ENCODE measurements at regions not wholly inside any gene's neighbourhood (a gene's known extent, or its start where the extent isn't known, plus 50 kb on each side); places are given as distances from the start of the nearest gene placed in this dataset.

DNA sequence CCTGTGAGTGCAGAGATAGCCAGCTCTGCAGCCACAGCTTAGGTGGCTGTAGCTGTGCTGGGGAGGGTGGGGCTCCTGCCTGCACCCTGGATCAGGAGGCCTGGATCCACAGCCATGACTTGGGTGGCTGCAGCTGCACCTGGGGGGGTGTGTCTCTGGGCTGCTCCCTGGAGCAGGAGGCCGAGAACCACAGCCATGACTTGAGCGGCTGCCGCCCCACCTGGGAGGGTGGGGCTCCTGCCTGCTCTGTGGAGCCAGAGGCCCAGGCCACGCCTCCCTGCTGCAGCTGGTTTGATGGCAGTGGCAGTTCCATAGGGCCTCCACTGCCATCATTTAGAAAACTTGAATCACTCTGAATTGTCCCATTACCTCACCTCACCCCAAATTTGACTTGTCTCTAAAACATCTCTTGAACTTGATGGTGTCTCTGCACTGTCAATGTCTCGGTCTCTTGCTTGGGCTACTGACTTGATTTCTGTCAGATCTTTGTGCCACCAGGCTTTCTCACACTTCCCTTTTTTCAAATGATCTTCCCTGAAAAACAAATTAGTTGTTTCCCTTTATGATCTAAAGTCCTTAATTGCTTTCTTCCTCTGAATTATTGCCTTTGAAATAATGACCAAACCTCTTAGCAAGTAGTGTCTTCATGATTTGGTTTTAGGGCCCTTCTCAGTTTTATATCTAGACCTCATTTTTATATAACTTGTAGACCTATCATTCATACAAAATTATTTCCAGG is 313.2 kb upstream of the MME start:
- DNase-seq (ENCODE audit: low read depth), result no peak

DNA sequence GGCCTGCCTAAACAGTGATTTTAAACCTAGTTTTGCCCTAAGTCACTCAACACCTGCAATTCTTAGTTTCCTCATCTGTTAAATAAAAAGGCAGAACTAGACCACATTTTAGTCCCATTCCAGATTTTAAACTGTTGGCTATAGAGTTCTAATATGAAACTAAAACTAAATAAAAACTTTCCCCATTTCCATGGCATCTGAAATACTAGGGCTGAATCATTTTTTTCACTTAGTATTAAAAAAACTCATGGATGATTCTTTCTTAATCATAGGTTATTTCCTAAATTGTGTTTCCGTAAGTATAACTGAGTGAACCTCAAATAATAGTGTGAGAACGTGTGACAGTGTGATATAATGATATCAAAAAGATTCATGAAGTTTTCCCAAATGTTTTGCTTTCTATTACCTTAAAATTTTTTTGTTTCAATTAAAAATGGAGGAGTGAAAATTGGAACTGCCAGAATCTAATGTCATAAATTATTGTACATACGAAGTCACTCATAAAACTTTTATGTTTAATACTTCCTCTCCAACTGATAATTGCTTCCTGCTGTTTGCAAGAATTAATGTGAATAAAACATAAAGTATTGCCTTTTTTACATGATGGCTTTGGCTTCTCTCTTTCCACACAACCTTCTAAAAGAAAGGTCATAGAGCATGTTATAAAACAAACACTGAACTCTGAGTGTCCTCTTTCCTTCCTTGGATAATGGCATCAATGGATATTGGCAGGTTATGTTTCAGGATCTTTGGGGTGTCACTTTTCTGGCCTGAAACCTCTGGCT is 315.1 kb upstream of the MME start:
- no peak for DNase-seq (ENCODE audit: low read depth)

DNA sequence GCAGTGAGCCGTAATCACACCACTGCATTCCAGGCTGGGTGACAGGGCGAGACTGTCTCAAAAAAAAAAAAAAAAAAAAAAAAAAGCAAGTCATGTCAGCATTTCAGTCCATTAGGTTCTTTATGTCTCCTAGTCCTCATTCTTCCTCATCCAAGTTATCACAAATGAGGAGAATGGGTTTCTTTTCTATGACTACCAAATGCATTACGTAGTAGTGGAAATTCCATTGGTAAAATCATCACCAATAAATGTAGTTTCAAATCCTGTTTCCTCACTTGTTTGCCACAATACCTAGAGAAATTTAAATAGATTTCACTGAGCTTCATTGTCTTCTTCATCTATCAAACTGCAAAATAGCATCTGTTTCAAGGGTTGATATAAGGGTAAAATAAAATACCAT is 317.6 kb upstream of the MME start:
- DNase-seq (ENCODE audit: low read depth), result no peak

DNA sequence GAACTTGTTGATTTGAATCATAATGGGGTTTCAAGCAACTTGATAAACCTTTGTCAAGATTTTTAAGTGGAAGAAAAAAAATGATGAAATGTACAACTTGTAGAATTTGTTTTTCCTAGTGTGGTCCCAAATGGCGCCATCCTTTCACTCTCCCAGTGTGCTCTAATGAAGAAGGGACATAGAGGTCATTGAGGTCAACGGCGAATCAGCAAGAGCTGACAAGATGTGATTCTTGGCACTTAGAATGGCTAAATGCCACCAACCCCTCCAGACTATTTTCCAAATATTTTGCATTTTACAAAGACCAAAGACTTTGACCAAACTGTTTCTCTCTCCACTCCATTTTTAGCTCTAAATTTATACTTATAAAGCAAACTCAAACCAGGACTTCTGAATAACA is 320.2 kb upstream of the MME start:
- DNase-seq (ENCODE audit: low read depth), result no peak

DNA sequence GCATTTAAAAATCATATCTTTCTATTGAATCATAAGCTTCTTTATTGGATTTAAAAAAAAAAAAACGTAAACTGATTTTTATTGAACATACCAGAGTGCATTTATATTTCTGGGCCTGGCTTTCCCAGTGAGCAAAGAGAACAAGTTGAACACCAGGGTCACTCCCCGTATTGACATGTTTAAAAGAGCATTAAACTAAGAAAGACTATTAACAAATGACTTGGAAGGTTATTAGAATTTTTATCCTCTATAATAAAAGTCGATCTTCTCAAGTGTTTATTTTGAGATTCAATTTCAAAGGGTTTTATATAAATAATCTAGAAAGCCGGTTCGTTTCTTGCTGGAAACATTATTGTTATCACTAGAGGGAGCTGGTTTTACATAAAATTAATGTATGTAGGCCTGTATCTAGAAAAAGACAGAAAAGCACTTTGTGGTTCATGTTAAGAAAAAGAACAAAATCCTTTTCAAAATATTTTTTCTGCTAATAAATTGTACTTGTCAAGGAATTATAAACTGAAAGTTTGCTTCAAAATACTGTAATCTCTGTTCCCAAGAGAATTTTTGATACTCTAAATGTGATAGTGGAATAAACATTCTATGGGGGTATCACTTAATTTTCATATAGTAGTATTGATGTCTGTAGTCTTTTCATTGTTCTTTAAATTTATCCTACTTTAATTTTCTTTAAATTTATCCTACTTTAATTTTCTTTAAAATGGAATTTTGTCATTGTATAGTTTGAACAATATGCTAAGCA is 321.8 kb upstream of the MME start:
- DNase-seq (ENCODE audit: low read depth), result peak; percentile 63

DNA sequence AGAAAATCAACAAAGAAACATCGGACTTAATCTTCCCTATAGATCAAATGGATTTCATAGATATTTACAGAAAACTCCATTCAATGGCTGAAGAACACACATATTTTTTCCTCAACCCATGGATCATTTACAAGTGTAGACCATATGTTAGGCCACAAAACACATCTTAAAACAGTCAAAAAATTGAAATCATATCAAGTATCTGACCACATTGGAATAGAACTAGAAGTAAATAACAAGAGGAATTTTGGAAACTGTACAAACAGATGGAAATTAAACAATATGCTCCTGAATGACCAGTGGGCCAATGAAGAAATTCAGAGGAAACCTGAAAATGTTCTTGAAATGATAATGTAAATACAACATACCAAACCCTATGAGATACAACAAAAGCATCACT is 323.1 kb upstream of the GPR149 start:
- DNase-seq (ENCODE audit: low read depth), result no peak

DNA sequence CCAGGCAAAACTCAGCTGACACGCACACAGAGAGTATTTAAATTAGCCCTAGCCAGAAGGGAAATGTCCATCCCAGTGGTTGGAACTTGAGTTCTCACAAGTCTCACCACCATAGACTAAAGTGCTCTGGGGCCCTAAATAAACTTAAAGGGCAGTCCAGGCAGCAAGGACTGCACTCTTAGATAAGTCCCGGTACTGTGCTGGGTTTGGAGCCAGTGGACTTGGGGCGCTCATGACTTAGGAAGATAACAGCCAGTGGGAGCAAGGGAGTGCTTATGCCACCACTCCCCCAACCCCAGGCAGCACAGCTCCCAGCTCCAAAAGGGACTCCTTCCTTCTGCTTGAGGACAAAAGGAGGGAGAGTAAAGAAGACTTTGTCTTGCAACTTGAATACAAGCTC is 319.5 kb upstream of the GPR149 start:
- no peak for DNase-seq (ENCODE audit: low read depth)

DNA sequence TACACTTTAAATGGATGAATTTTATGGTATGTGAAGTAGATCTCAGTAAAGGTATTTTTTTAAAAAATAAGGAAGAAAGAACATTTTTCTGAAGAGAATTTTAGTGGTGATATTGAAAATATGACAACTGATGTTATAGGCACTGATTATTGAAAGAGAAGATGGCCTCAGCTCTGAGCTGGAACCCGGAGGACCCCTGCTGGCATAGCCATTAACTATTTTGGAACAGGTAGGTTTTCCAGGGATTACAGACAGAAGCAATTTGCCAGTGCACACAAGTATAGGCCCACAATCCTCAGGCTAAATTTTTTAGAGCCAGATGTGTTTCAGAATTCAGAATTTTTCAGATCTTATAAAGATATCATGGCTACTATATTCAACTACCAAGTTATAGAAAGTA is 315.9 kb upstream of the GPR149 start:
- no peak for DNase-seq (ENCODE audit: low read depth)

DNA sequence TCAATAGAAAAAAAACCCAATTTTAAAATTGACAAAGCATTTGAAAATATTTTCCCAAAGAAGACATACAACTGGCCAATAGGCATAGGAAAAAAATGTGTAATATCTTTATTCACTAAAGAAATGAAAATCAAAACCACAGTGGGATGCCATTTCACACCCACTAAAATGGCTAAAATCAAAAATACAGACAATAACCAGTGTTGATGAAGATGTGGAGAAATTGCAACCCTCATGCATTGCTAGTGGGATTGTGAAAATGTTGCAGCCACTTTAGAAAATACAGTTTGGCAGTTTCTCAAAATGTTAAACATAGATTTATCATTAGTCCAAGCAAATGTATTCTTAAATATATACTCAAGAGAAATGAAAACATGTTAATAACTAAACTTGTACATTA is 315.1 kb upstream of the GPR149 start:
- DNase-seq (ENCODE audit: low read depth), result no peak

DNA sequence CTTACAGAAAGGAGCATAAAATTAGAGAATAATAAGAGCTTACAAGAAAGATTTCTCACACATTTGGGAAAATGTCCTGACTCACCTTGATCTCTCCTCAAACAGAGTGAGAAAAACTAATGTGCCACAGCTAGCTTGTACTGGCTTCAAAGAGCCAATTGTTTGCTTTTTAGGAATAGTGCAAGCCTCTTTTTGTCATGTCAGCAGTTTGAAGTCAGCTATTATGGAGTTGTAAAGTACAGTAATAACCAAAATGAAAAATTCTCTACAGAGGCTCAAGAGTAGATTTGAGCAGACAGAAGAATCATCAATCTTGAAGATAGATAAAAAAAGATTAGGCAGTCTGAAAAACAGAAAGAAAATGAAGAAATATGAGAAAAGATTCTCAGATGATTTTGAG is 313.4 kb upstream of the GPR149 start:
- DNase-seq (ENCODE audit: low read depth), result no peak

DNA sequence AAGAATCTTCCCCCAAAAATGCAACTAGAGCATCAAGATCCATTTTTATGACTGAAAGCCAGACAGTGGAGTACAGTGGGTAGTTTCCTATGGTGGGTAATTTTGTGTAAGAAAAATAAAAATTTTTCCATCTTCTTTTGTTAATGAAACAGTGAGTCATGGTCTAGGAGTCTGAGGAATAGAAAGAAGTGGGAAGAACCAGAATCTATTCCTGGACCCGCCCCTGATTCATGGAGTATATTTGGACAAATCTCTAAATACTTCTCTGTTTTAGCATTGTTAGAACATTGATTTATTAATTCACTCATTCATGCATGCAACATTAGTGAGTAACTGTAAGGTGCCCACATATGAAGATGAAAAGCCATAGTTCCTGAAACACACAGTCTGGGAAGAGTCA is 304.5 kb upstream of the GPR149 start:
- no peak for DNase-seq (ENCODE audit: low read depth)

DNA sequence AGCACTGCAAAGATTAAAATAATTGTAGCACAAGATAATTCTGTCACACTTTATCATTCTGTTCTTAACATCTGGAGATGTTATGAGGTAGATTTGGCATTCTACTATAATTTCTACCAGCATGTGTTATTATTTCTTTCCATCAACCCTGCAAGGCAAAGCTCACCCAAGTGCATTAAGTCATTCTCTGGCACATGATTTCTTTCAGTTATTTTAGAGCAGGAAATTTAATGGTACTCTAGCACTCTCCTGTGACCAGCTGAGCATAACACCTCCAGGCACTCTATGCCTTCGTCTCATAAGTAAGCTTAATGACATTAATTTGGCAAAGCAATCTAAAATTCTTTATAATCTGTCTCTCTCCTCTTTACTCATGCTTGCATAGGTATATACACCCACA is 300.2 kb upstream of the GPR149 start:
- DNase-seq (ENCODE audit: low read depth), result no peak

DNA sequence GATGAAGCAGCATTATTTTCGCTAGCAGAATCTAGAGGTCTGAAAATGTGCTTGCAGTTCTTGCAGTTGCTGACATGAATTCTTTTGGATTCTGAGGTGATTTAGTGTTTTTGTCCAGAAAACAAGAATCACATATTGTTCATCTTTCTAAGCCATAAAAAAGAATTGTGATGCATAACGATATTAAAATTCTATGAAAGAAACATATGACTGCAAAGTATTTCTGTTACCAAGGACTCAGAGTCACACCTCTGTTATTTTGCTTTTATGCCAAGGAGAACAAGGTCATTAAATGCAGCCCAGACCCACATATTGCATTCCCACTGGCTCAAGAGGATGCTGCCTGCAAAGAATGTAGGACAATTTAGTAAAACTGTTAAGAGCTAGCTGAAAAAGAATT is 299.8 kb upstream of the GPR149 start:
- DNase-seq (ENCODE audit: low read depth), result no peak

DNA sequence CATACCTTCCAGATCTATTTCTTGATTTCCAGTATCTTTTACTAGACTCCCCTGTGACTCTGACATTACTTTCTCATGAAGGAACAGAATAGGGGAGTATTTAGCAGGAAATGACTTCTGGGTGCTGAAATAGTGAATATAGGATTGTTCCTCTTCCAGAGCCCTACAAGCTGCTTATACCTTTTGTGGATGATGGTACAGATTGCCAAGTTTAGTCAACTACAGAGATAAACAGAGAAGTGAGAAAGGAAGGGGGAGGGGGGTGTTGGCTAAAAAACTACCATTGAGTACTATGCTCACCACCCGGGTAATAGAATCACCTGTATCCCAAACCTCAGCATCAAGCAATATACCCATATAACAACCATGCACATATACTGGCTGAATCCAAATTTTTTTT is 298.3 kb upstream of the GPR149 start:
- no peak for DNase-seq (ENCODE audit: low read depth)

DNA sequence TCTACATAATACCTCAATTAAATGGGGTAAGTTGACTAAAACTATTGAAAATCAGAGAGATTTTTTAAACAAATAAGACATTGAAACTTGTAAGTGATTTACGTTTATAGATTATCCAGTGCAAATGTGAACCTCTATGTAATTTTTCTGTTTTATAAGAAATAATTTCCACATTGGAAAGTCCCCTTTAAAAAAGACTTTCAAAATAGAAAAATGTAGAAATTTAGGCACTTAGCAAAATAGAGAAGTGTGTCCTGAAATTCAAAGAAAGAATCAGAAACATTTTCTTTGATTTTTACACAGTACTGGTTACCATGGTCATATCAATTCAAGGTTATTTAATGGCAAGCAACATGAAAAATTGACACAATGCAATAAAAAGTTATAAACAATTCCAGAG is 290.9 kb upstream of the GPR149 start:
- DNase-seq (ENCODE audit: low read depth), result no peak

DNA sequence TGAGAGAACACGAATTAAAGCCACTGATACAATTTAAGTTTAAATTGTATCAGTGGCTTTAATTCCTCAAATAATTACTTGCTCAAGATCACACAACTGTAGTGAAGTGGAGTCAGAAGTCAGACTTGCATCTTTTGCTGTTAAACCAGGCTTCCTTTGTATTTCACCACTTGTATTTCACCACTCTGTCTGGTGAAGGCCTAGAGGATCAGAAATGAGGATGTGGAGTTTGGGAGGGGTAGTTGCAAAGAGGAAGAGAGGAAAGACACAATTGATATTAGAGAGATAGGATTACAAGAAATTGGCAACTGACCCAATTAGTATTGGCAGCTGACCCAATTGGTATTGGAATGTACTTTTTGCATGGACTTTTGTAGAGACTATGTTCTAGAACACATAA is 288.1 kb upstream of the GPR149 start:
- no peak for DNase-seq (ENCODE audit: low read depth)

DNA sequence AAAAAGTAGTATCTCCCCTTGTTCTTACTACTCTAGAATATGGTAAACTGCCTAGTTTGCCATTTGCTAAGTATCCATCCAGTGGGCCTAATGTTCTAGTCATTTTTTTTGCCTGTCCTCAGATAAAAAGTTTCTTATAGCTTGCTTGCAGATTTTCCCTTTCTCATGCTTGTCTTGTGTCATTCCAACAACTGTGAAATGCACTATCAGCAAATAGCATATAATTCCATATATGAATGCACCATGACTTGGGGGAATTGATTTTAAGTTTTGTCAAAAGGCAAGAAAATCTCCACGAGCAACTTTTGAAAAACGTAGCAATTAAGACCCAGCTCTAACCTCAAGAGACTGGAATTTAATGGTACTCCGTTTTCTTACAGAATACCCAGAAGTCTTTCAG is 286.2 kb upstream of the GPR149 start:
- DNase-seq (ENCODE audit: low read depth), result no peak

DNA sequence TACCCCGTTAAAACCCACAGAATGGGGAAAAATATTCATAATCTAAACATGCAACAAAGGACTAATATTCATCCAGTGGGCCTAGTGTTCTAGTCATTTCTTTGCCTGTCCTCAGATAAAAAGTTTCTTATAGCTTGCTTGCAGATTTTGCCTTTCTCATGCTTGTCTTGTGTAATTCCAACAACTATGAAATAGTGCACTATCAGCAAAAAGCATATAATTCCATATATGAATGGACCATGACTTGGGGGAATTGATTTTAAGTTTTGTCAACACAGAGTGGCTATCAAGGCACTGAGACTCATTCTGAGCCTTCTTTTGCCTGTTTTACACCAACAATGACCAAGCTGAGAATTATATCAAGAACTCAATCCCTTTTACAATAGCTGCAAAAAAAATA is 278.6 kb upstream of the GPR149 start:
- no peak for DNase-seq (ENCODE audit: low read depth)

DNA sequence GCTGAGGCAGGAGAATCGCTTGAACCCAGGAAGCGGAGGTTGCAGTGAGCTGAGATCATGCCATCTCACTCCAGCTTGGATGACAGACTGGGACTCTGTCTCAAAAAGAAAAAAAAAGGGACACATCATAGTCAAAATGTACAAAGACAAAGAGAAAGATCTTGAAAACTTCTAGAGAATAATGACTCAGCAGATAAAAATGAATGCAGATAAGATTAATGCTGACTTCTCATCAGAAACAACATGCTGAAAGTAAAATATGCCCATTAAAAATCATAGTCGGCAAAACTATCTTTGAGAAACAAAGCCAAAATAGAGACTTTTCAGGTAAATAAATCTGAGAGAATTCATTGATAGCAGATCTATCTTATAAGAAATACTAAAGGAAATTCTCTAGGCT is 271.1 kb upstream of the GPR149 start:
- DNase-seq (ENCODE audit: low read depth), result peak; percentile 34

DNA sequence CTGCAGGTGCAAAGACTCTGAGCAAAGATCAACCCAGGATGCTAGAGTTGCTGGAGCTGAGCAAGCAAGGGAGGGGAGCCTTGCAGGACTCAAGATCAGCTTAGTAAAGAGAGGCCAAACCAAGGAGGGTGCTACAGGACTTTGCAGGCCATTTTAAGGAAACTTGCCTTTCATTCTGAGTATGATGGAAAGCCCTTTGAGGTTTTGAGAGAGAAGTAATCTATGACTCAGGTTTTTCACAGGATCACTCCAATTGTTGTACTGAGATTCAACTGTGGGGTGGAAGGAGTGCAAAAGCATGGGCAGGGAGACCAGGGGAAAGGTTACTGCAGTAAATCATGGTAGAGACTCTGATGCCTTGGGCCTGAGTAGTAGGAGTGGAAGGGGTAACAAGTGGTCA is 260.4 kb upstream of the GPR149 start:
- peak; percentile 25 for DNase-seq (ENCODE audit: low read depth)

DNA sequence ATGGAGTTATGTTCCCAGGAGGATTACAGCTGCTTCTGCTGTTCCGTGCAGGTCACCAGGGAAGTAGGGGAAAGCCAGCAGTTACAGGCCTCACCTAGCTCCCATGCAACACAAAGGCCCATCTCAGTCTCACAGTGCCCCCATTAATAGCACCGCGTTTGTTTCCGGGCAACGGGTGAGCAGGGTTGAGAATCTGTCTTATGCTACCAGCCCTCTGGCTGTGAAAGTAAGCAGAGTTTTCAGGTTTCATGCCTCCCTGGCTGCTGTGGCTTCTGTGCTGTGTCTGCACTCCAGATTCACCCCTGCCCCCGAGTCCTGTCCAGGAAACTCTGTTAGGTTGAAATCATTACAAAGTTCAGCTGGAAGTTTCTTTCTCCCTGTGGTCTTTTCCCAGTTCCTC is 254.4 kb upstream of the GPR149 start:
- DNase-seq (ENCODE audit: low read depth), result no peak

DNA sequence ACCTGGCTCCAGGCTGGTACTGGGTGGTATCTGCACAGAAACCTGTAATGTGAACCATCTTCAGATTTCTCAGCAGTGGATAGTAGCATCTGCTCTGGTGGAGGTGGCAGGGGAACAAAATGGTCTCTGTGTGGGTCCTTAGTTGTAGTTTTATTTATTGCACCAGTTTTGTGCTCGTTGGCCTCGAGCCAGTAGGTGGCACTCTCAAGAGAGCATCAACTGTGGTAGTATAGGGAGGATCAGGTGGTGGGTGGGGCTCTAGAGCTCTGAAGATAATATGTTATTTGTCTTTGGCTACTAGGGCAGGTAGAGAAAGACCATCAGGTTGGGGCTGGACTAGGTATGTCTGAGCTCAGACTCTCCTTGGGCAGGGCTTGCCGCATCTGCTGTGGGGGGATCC is 254.0 kb upstream of the GPR149 start:
- no peak for DNase-seq (ENCODE audit: low read depth)

DNA sequence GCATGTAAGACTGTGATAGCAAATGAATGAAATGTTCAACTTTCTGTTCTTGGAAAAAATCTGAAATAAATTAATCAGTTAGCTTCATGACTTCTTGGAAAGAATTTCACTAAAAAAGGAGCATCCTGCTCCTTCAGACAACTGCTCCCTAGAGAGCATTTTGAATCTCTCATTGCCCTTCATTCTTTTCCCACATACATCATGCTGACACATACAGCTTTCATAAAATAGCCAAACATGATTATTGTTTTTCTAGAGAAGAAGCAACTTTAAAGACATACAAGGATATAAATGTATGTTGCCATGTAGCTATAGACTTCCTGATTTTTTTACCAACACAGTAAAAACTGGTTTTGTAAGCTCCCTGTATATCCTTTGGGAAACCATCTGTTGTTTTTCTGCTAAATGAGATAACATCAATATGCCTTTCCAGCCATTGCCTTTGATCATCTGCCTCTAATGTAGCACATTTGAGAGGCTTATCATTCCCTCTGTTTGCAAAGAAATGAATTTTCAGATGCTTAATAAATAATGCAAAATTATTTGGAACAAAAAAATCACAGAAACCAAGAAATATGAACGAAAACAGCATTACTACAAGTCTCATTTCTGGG is 248.2 kb upstream of the GPR149 start:
- no peak for DNase-seq (ENCODE audit: low read depth)
